H1 (cell line): ENCODE measurements at regions not wholly inside any gene's neighbourhood (a gene's known extent, or its start where the extent isn't known, plus 50 kb on each side); places are given as distances from the start of the nearest gene placed in this dataset.

Experiments used
- CTCF ChIA-PET: fragments of 300-600 bp; sonication (Branson Sonifier 250); formaldehyde crosslinking; loops from one replicate; lab custom pipeline; 2021; ENCODE audit not compliant: partially characterized antibody; lab: Charles Lee
- POLR2A ChIA-PET: fragments of 300-600 bp; sonication (Branson Sonifier 250); formaldehyde crosslinking; loops from one replicate; lab custom pipeline; 2021; ENCODE audit warnings: inconsistent platforms; ENCODE audit not compliant: partially characterized antibody; lab: Charles Lee
- DNase-seq, 2 experiments: peaks; one replicate each; pipeline versions ENCODE4 v3.0.0 to v3.0.0-alpha.2; 2010 to 2022; ENCODE audit warnings: low spot score in 2 of 2, low read depth in 1 of 2, mixed read lengths in 1 of 2
- FAIRE-seq: peaks from 2 replicates; lab custom pipeline; 2011; peaks lifted over from hg19 to GRCh38; lab: Jason Lieb, UNC
- H2AFZ ChIP-seq: 2 replicates; pipeline ENCODE4 v1.8.1; 2012; ENCODE audit warnings: low read length, inconsistent platforms
- H2AK5ac ChIP-seq: 2 replicates; pipeline ENCODE4 v1.6.1; 2013; ENCODE audit warnings: low read depth, low read length
- H2BK120ac ChIP-seq: replicated peaks from 2 replicates; pipeline ENCODE3; 2013; ENCODE audit warnings: low read depth, low read length, inconsistent platforms
- H2BK12ac ChIP-seq: 2 replicates; pipeline ENCODE4 v1.6.1; 2013; ENCODE audit warnings: low read depth, low read length
- H2BK15ac ChIP-seq: 2 replicates; pipeline ENCODE4 v1.6.1; 2013; ENCODE audit warnings: low read length
- H2BK20ac ChIP-seq: 2 replicates; pipeline ENCODE4 v1.6.1; 2013; ENCODE audit warnings: low read length
- H2BK5ac ChIP-seq: 2 replicates; pipeline ENCODE4 v1.6.1; 2013; ENCODE audit warnings: low read depth, low read length
- H3K14ac ChIP-seq: 2 replicates; pipeline ENCODE4 v1.6.1; 2013; ENCODE audit warnings: inconsistent platforms; ENCODE audit not compliant: insufficient read length
- H3K18ac ChIP-seq: 2 replicates; pipeline ENCODE4 v1.6.1; 2013; ENCODE audit warnings: low read length; ENCODE audit errors: extremely low read depth
- H3K23ac ChIP-seq: 2 replicates; pipeline ENCODE4 v1.6.1; 2013; ENCODE audit warnings: inconsistent platforms; ENCODE audit not compliant: insufficient read length
- H3K23me2 ChIP-seq: 2 replicates; pipeline ENCODE4 v1.6.1; 2013; ENCODE audit warnings: low read depth, low read length
- H3K27ac ChIP-seq: 2 replicates; pipeline ENCODE4 v1.6.1; 2011; ENCODE audit warnings: low read depth, low read length, inconsistent platforms
- H3K27me3 ChIP-seq, 4 experiments: replicated peaks in 1 of 4; 1 replicate in 1 of 4; 2 replicates in 3 of 4; pipeline versions ENCODE4 v1.6.1 to v1.8.1; 2011 to 2013; ENCODE audit warnings: low read length in 3 of 4, mild to moderate bottlenecking in 3 of 4, inconsistent platforms in 2 of 4, mixed read lengths in 2 of 4, moderate library complexity in 1 of 4; ENCODE audit not compliant: control insufficient read depth in 3 of 4, insufficient read depth in 3 of 4; ENCODE audit errors: extremely low read depth in 1 of 4
- H3K36me3 ChIP-seq, 4 experiments: 2 replicates each; pipeline versions ENCODE4 v1.6.1 to v1.8.1; 2011 to 2013; ENCODE audit warnings: mild to moderate bottlenecking in 4 of 4, low read length in 3 of 4, moderate library complexity in 2 of 4, control low read depth in 1 of 4, inconsistent platforms in 1 of 4; ENCODE audit not compliant: insufficient read depth in 4 of 4, control insufficient read depth in 2 of 4
- H3K4ac ChIP-seq: replicated peaks from 2 replicates; pipeline ENCODE3; 2013; ENCODE audit warnings: low read length, low read depth, mixed read lengths, inconsistent platforms; ENCODE audit not compliant: insufficient read length
- H3K4me1 ChIP-seq, 4 experiments: replicated peaks in 1 of 4; 1 replicate in 1 of 4; 2 replicates in 3 of 4; pipeline versions ENCODE4 v1.6.1 to v1.8.1; 2011 to 2013; ENCODE audit warnings: low read length in 3 of 4, inconsistent platforms in 2 of 4, mixed read lengths in 1 of 4; ENCODE audit not compliant: insufficient read depth in 4 of 4, control insufficient read depth in 3 of 4
- H3K4me2 ChIP-seq, 2 experiments: 2 replicates each; pipeline versions ENCODE4 v1.6.1 to v1.8.1; 2011 to 2013; ENCODE audit warnings: low read depth in 2 of 2, low read length in 2 of 2, control low read depth in 1 of 2, inconsistent platforms in 1 of 2, mild to moderate bottlenecking in 1 of 2; ENCODE audit not compliant: insufficient read depth in 1 of 2
- H3K4me3 ChIP-seq, 4 experiments: fragments of 200-600, 300-600 bp in 1 of 4; sonication (generic), shearing (Covaris generic), sonication (Bioruptor Twin) in 1 of 4; 2 replicates each; pipeline versions ENCODE4 v1.5.1 to v1.8.1; 2011 to 2016; ENCODE audit warnings: low read length in 4 of 4, low read depth in 3 of 4, control low read depth in 2 of 4, inconsistent platforms in 2 of 4, mild to moderate bottlenecking in 2 of 4, mixed read lengths in 1 of 4, moderate library complexity in 1 of 4; ENCODE audit not compliant: insufficient read depth in 2 of 4; ENCODE audit errors: extremely low read depth in 1 of 4
- H3K56ac ChIP-seq: replicated peaks from 2 replicates; pipeline ENCODE3; 2013; ENCODE audit warnings: low read depth, mild to moderate bottlenecking, mixed read lengths, low read length, inconsistent platforms; ENCODE audit not compliant: insufficient read length
- H3K79me1 ChIP-seq: 2 replicates; pipeline ENCODE4 v1.6.1; 2013; ENCODE audit warnings: low read depth, low read length, control low read depth
- H3K79me2 ChIP-seq, 2 experiments: 2 replicates each; pipeline versions ENCODE4 v1.6.1 to v1.8.1; 2012 to 2013; ENCODE audit warnings: low read length in 2 of 2, mild to moderate bottlenecking in 2 of 2, inconsistent platforms in 1 of 2; ENCODE audit not compliant: insufficient read depth in 2 of 2, control insufficient read depth in 1 of 2
- H3K9ac ChIP-seq, 4 experiments: replicated peaks in 1 of 4; 1 replicate in 1 of 4; 2 replicates in 3 of 4; pipeline versions ENCODE4 v1.6.1 to v1.8.1; 2011 to 2013; ENCODE audit warnings: low read depth in 3 of 4, low read length in 3 of 4, control low read depth in 2 of 4, mild to moderate bottlenecking in 2 of 4, moderate library complexity in 2 of 4, inconsistent platforms in 1 of 4; ENCODE audit errors: extremely low read depth in 1 of 4
- H3K9me3 ChIP-seq, 2 experiments: 2 replicates each; pipeline versions ENCODE4 v1.6.1 to v1.8.1; 2012 to 2013; ENCODE audit warnings: mild to moderate bottlenecking in 2 of 2, moderate library complexity in 2 of 2, control low read depth in 1 of 2, inconsistent platforms in 1 of 2, low read depth in 1 of 2, low read length in 1 of 2, mixed read lengths in 1 of 2; ENCODE audit not compliant: insufficient read depth in 2 of 2
- H4K20me1 ChIP-seq, 2 experiments: replicated peaks in 1 of 2; 2 replicates each; pipeline versions ENCODE3 to v1.8.1; 2011 to 2013; ENCODE audit warnings: inconsistent platforms in 2 of 2, low read length in 2 of 2, mild to moderate bottlenecking in 1 of 2; ENCODE audit not compliant: insufficient read depth in 2 of 2, control insufficient read depth in 1 of 2
- H4K5ac ChIP-seq: 2 replicates; pipeline ENCODE4 v1.6.1; 2013; ENCODE audit warnings: low read length, low read depth, mixed read lengths, inconsistent platforms; ENCODE audit not compliant: insufficient read length
- H4K8ac ChIP-seq: 2 replicates; pipeline ENCODE4 v1.8.0; 2013; ENCODE audit warnings: mild to moderate bottlenecking, moderate library complexity, low read length, inconsistent platforms; ENCODE audit not compliant: insufficient read depth; ENCODE audit errors: extremely low read depth
- H4K91ac ChIP-seq: replicated peaks from 2 replicates; pipeline ENCODE3; 2013; ENCODE audit warnings: low read length, mixed read lengths, inconsistent platforms; ENCODE audit not compliant: insufficient read length
- BACH1 ChIP-seq: IDR thresholded peaks from 2 replicates; pipeline ENCODE4 v1.6.1; 2012; ENCODE audit warnings: low read length, improper control_type of control experiment
- BRCA1 ChIP-seq: IDR thresholded peaks from 2 replicates; pipeline ENCODE4 v1.6.1; 2012; ENCODE audit warnings: low read depth, low read length, improper control_type of control experiment
- POLR2AphosphoS5 ChIP-seq: IDR thresholded peaks from 2 replicates; pipeline ENCODE4 v1.6.1; 2011; ENCODE audit warnings: low read depth, low read length
- RNF2 ChIP-seq: fragments of 200-900, 300-1000 bp; sonication (generic); IDR thresholded peaks from 2 replicates; pipeline ENCODE4 v1.7.1; 2016; ENCODE audit warnings: borderline replicate concordance, low read depth, mild to moderate bottlenecking, antibody characterized with exemption, low read length; ENCODE audit not compliant: poor library complexity, severe bottlenecking; ENCODE audit errors: missing control alignments
- TCF12 ChIP-seq: IDR thresholded peaks from 2 replicates; pipeline ENCODE4 v1.6.1; 2011; ENCODE audit warnings: low read depth, mild to moderate bottlenecking, low read length
- WGBS, 2 experiments: shearing (Covaris generic) in 1 of 2; methylation state at CpG; one replicate each; pipeline versions ENCODE4 v1.1.6 to v1.1.7; 2013 to 2015; ENCODE audit warnings: low lambda C conversion rate in 2 of 2, mixed read lengths in 2 of 2, inconsistent platforms in 1 of 2, low coverage in 1 of 2, missing lambda C conversion rate in 1 of 2; ENCODE audit not compliant: insufficient replicate concordance in 2 of 2, insufficient coverage in 1 of 2, insufficient read length in 1 of 2; ENCODE audit errors: extremely low coverage in 1 of 2, missing lambda C conversion rate in 1 of 2; 5-methylcytosine and 5-hydroxymethylcytosine counted together

DNA sequence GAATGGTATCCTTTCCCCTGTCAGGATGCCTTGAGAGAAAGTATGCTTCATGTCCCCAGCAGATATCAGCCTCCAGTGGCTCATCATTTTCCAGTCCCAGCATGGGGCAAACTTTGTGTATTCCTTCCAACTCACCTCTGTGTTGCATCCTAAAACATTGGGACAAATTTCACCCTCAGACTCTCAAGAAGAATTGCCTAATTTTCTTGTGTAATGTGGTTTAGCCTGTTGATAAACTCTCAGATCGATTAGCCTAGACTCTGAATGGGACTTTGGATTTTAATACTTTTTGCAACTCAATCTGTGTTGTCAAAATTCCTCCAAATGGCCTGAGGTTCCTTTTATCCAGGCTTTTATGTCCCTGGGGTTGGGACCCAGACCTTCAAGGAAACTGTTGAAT is 805.3 kb downstream of the C4orf33 start:
- FAIRE-seq, result no peak
- no peaks in the 10 kb centered on the region for H3K36me3 ChIP-seq
- CTCF ChIA-PET, result no interaction called here

More for the DNA sequence above, 805.3 kb downstream of the C4orf33 start:
- Histone ChIP-seq H2BK12ac (no peak overlapping the region), H3K4me3 (no peak overlapping the region), H2BK20ac (no peak overlapping the region), H3K4me1 (no peaks in the 10 kb centered on the region), H3K23ac (no peak overlapping the region), H3K23me2 (no peaks in the 10 kb centered on the region), H3K56ac (no peak overlapping the region), H3K9ac (no peak overlapping the region), H3K4ac (no peak overlapping the region), H3K14ac (no peak overlapping the region), H4K91ac (no peak overlapping the region), H3K79me1 (no peaks in the 10 kb centered on the region), H3K18ac (no peak overlapping the region), H3K4me2 (no peak overlapping the region), H3K9me3 (peaks cover 11 to 16% of the 10 kb centered on the region in 2 experiments; a peak in 3 of 4 replicates), H4K20me1 (no peaks in the 10 kb centered on the region), H2BK120ac (no peak overlapping the region), H2BK15ac (no peak overlapping the region), H4K5ac (no peak overlapping the region), H3K27me3 (no peaks in the 10 kb centered on the region), H3K79me2 (no peaks in the 10 kb centered on the region), H3K27ac (no peak overlapping the region), H2AK5ac (no peak overlapping the region), H2BK5ac (no peak overlapping the region), H2AFZ (no peak overlapping the region), H4K8ac (no peak overlapping the region)
- no peak for TF ChIP-seq TCF12
- TF ChIP-seq BRCA1, result no peak
- no peak for TF ChIP-seq RNF2
- no peak for TF ChIP-seq POLR2AphosphoS5
- TF ChIP-seq BACH1, result no peak
- 50% methylated on average over 1 of the region's 1 CpG; no CpG with 5 or more reads in 1 of the 2 experiments for WGBS, 2 experiments
- no peak for DNase-seq
- POLR2A ChIA-PET, result no interaction called here
